ENCODE measurements at regions not wholly inside any gene's neighbourhood (a gene's known extent, or its start where the extent isn't known, plus 50 kb on each side); places are given as distances from the start of the nearest gene placed in this dataset.
"Not testable (repeated sequence)": the region's sequence is repeated elsewhere in the genome, so short reads cannot be mapped to it uniquely, and the experiment has no call there.

DNA sequence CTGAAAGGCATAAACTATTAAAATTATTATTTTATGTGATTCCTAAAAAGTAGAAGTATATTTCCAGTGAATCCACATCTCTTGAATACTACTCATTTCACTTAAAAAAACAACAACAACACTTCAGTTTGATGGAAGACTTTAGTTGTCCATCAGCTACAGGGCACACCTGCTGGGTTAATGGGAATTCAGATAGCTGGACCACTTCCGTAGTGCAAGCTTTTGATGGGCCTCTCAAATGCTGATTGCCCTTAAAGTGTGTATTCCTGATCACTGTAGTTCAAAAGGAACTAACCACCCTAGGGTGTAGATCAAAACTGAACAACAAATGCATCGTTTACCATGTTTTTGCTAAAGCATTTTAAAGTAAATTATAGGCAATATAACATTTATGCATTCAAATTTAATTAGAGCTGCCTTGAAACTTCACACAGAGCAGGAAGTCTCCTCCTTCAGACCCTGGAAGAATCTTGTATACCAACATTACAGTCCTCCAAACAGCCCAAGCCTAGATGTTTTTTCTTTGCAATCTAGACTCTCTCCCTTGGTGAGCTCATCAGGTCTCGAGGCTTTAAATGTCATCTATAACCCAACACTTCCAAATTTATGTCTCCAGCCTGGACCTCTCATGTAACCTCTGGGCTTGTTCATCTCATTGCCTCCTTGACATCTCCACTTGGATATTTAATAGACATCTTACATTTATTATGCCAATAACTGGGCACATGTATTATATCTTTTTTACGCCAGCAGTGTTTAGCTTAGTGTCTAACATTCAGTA is 510.1 kb upstream of the SLC39A10 start:
- Mint-ChIP-seq H3K9me3 (ENCODE audit: unreplicated experiment) (peaks cover 5% of the 10 kb centered on the region), H3K36me3 (ENCODE audit: unreplicated experiment) (no peaks in the 10 kb centered on the region), H3K4me3 (ENCODE audit: unreplicated experiment) (no peak overlapping the region), H3K27ac (ENCODE audit: unreplicated experiment) (no peak overlapping the region), H3K27me3 (ENCODE audit: unreplicated experiment) (peaks cover 3% of the 10 kb centered on the region), H3K4me1 (ENCODE audit: unreplicated experiment) (no peaks in the 10 kb centered on the region)
- no peak for DNase-seq (ENCODE audit: extremely low spot score, unreplicated experiment)
- TF ChIP-seq, protein P1, sequence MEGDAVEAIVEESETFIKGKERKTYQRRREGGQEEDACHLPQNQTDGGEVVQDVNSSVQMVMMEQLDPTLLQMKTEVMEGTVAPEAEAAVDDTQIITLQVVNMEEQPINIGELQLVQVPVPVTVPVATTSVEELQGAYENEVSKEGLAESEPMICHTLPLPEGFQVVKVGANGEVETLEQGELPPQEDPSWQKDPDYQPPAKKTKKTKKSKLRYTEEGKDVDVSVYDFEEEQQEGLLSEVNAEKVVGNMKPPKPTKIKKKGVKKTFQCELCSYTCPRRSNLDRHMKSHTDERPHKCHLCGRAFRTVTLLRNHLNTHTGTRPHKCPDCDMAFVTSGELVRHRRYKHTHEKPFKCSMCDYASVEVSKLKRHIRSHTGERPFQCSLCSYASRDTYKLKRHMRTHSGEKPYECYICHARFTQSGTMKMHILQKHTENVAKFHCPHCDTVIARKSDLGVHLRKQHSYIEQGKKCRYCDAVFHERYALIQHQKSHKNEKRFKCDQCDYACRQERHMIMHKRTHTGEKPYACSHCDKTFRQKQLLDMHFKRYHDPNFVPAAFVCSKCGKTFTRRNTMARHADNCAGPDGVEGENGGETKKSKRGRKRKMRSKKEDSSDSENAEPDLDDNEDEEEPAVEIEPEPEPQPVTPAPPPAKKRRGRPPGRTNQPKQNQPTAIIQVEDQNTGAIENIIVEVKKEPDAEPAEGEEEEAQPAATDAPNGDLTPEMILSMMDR (IDR thresholded peaks at IDR 0.05) = no peak

DNA sequence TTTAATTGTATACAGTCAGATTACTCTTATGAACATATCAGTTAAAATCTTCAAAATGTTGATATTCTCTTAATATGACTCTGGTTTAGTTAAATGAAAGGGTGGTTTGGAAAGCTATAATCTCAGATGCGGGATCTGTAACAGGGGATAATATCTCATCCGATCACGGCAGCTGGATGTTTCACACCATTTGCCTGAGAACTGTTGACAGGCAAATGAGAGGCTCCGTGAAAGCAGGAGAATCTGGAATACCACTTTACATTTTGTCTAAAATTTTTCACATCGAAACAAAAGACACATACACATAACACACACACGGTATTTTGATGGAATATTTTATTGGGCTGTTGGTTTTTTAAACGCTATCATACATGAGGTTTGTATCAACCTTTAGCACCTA is 518.6 kb upstream of the SLC39A10 start:
- H3K4me1 Mint-ChIP-seq (ENCODE audit: unreplicated experiment) = no peaks in the 10 kb centered on the region
- H3K36me3 Mint-ChIP-seq (ENCODE audit: unreplicated experiment) = no peaks in the 10 kb centered on the region
- DNase-seq (ENCODE audit: extremely low spot score, unreplicated experiment) = no peak
- H3K4me3 Mint-ChIP-seq (ENCODE audit: unreplicated experiment) = no peak overlapping the region
- TF ChIP-seq, protein P1 (IDR thresholded peaks at IDR 0.05) = no peak
- H3K9me3 Mint-ChIP-seq (ENCODE audit: unreplicated experiment) = no peaks in the 10 kb centered on the region
- H3K27ac Mint-ChIP-seq (ENCODE audit: unreplicated experiment) = no peak overlapping the region
- peaks cover 5% of the 10 kb centered on the region for H3K27me3 Mint-ChIP-seq (ENCODE audit: unreplicated experiment)

GRCh38 chr2:195125889-195126288 is 531.1 kb upstream of the SLC39A10 start:
- DNase-seq (ENCODE audit: extremely low spot score, unreplicated experiment); H3K4me1 Mint-ChIP-seq (ENCODE audit: unreplicated experiment); H3K9me3 Mint-ChIP-seq (ENCODE audit: unreplicated experiment); H3K4me3 Mint-ChIP-seq (ENCODE audit: unreplicated experiment); H3K27me3 Mint-ChIP-seq (ENCODE audit: unreplicated experiment); H3K27ac Mint-ChIP-seq (ENCODE audit: unreplicated experiment); H3K36me3 Mint-ChIP-seq (ENCODE audit: unreplicated experiment): not testable (repeated sequence)

GRCh38 chr2:195124391-195125079 is 532.5 kb upstream of the SLC39A10 start:
- peaks cover 3% of the 10 kb centered on the region for H3K27me3 Mint-ChIP-seq (ENCODE audit: unreplicated experiment)
- TF ChIP-seq, protein P1 (IDR thresholded peaks at IDR 0.05) = no peak
- H3K4me1 Mint-ChIP-seq (ENCODE audit: unreplicated experiment) = no peaks in the 10 kb centered on the region
- H3K9me3 Mint-ChIP-seq (ENCODE audit: unreplicated experiment) = no peaks in the 10 kb centered on the region
- no peak overlapping the region for H3K27ac Mint-ChIP-seq (ENCODE audit: unreplicated experiment)
- no peak for DNase-seq (ENCODE audit: extremely low spot score, unreplicated experiment)
- no peaks in the 10 kb centered on the region for H3K36me3 Mint-ChIP-seq (ENCODE audit: unreplicated experiment)
- H3K4me3 Mint-ChIP-seq (ENCODE audit: unreplicated experiment) = no peak overlapping the region

GRCh38 chr2:195122653-195123052 is 534.4 kb upstream of the SLC39A10 start:
- no peak overlapping the region for H3K4me3 Mint-ChIP-seq (ENCODE audit: unreplicated experiment)
- H3K9me3 Mint-ChIP-seq (ENCODE audit: unreplicated experiment) = no peaks in the 10 kb centered on the region
- no peaks in the 10 kb centered on the region for H3K4me1 Mint-ChIP-seq (ENCODE audit: unreplicated experiment)
- no peaks in the 10 kb centered on the region for H3K27me3 Mint-ChIP-seq (ENCODE audit: unreplicated experiment)
- no peak for DNase-seq (ENCODE audit: extremely low spot score, unreplicated experiment)
- H3K27ac Mint-ChIP-seq (ENCODE audit: unreplicated experiment) = no peak overlapping the region
- no peaks in the 10 kb centered on the region for H3K36me3 Mint-ChIP-seq (ENCODE audit: unreplicated experiment)
- TF ChIP-seq, protein P1 (IDR thresholded peaks at IDR 0.05) = no peak

Measured in osteocyte (in vitro differentiated cells).